HUDEP-2 (cell line): ENCODE measurements at regions not wholly inside any gene's neighbourhood (a gene's known extent, or its start where the extent isn't known, plus 50 kb on each side); places are given as distances from the start of the nearest gene placed in this dataset.

Experiments used
- DNase-seq, 76 experiments: peaks; one replicate each; lab custom pipeline; 2025; ENCODE audit not compliant: unreplicated experiment in 76 of 76; lab: John Stamatoyannopoulos, UW

DNA sequence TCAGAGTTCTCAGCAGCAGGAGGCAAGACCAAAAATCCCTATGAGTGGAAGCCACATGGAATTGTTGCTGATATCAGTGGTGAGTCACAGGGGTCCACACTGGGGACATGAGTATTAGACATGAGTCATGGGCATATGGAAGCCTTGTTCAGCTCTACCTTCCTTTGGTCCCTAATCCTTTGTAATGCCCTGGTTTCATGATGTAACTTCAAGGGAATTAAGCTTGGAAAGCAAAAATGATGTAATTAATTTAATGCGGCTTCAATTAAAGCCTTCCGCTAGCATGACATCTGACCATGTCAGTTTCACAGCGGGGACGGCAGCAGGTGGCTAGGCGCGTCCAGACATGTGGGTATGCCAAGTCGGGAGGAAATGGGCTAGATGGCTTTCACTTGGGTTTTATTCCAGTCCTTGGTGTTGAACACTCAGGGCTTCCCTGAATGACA, 176.1 kb upstream of the RGMA start:
- DNase-seq, result no peak

DNA sequence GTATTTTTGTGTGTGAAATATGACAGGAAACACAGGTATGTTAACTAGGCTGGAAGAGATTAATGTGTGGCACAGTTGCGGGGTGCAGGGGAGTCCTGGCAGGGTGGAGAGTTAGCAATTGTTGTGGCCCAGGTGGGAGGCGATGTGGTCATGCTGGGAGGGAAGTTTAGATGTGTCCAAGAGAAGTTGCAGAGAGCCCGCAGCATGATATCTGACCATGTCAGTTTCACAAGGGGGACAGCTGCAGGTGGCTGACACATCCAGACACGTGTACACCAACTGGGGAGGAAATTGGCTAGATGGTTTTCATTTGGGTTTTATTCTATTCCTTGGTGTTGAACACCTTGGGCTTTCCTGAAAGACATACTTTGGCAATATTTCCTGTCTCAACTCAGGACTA, 172.8 kb upstream of the RGMA start:
- no peak for DNase-seq

DNA sequence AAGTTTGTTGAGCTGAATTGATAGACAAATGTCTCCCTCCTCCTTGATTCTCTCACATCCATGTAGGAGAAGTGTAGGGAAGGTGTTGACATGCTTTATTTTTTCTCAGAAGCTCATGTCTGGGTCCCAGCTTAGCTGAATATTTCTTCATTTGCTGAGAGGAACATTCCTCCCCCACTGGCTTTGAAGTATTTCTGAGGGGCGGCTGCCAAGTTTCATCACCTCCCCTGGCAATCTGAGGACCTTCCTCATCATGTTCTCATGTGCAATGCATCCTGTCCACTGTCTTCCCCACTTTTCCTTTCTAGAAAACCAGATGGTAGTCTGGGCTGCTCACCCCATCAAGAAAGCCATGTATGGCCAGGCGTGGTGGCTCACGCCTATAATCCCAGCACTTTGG, 168.9 kb upstream of the RGMA start:
- no peak for DNase-seq

DNA sequence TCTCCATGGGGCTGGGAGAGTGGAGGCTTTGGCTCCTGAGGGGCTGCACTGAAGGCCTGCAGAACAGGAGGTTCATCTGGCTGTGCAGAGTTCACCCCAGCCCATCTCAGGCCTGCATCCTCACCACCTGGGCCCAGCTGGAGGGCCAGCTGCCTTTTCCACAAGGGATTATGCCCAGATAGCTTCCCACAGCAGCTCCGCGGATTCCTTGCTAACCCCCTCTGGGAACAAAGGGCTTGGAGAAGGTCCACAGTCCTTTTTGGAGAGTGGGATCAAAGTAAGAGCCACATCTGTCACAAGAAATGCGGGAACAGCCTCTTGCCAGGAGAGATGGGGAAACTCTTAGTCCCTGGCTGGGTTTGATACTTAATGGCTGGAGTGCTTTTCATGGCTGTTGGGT, 164.7 kb upstream of the RGMA start:
- no peak for DNase-seq

DNA sequence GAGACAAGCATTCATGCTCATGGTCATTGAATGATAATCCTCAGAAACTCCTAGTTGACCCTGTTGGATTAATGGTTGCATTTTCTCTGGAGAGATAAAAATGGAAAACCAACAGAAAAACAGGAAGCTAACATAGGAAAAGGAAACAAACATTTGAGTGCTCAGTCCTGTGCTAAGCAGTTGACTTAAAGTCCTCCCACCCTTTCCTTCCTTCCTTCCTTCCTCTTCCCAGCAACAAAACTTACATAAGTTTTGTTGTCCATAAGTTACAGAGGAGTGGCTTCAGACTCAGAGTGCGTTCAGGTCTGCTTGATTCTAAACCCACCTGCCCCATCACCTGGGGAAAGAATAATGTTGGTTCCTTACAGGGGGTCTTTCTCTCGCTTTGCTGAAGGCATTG, 163.8 kb upstream of the RGMA start:
- no peak for DNase-seq

DNA sequence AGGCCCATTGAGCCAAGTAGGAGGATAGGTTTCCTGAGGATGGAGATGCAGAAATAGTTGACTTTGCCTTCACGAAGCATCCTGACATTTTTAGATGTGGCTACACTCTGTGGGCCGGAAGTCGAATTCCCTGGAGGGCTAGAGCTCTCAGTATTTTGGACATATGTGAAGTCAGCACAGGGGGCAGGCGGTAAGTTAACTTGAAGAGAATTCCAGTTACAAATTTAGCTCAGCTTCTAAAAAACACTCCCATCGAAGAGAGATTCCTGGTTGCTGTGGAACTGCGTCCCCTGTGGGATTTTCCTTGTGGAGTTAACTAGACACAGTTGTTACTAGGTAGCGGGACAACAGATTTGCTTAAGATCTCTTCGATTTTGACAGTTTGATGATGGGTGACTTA, 161.9 kb upstream of the RGMA start:
- no peak for DNase-seq

DNA sequence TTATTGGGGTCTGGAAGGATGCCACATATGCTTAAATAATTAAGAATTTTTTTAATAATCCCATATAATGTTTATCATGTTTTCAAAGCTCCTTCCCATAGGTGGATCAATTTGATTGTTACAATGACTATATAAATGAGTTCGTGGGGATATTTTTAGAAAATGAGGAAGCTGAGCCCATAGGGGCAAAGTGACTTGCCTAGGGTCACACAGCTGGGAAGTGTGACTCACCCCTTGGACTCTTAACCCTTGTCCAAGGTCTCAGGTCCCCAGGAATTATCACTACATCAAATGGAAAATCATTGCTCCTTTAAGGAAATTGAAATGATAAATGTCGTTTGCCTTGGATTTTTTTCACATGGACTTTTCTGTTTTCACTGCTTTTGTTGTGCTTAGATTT, 161.2 kb upstream of the RGMA start:
- DNase-seq, result no peak

DNA sequence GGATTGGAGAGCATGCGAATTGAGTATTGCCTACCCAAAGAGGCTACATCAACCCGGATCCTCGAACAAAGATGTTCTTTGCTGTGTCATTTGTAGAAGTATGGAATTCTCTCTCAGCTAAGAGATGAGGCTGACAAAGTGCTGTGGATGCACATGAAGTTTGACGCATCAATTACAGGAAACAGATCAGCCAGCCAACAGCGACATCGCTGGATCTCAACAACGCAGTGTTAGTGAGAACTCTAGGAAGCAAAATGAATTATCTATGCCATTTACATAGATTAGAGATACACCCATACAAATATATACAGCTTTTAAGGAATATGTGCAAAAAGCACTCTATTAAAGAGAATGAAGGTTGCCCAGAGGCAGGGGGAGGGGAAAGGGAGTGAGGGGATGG, 160.6 kb upstream of the RGMA start:
- no peak for DNase-seq

DNA sequence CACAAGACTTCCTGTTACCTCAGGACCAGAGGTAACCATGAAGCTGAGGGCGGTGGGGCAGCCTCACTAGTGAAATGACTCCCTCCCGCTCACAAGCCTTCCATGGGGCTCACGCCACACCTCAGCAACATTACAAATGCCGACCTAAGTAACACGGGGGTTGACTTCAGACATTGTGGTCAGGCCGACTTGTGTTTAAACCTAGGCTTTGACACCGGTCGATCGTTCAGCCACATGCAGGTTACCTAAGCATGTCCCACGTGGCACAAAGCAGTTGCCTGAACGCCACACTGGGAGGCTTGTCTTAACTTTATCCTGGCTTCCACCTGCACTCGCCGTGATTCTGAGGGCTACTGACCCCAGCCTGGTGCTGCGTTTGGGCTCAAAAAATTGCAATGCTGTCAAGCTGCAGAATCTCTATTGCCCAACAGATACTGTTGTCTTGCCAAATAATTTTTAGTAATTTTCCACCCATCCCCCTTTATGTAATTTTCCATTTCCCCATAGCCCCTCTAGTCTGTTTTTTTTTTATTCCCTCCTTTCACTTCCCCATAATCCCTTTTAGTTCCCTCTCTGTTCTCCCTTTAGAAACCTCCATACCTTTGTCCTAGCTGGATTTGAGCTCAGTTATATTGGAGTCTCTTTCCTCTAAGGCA, 158.6 kb upstream of the RGMA start:
- no peak for DNase-seq

DNA sequence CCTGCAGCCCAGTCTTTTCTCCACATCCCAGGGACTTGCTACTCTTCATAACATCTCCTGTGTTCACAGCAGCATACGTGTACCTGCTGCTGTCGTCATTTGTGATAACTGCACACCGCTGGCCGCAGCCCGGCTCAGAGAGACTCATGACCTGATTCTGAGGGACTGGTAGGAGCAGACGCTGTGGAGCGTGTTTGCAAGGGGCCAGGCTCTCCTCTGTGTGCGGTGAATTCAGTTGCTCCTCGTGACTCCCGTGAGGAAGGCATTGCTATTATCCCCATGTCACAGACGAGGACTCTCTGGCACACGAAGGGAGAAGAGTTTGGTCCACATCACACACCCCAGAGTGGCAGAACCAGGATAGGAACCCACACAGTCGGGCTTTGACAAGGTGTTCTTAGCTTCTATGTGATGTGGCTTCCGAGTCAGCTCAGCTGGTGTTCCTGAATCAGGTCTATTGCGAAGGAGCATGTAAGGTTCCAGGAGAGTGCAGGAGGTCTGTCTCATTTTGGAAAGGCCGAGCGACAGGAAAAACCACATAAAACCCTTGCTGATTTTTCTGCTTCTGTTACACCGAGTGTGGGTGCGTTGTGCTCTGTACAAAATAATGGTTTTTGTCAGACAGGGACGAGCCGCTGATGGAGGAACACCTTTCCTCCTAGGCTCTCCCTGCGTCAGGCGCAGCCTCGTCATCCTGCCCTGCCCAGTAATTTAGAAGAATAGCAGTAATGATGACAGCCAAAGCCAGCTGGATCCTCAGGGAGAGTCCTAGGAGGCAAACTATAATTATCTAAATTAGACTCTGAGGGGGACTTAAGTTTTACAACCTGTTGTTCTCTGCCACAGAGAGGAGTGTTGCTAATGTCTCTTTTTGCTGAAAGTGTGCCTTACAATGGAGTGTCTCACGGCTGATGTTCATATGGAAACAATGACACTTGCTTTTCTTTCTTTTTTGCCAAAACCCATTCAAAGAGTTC, 157.5 kb upstream of the RGMA start:
- DNase-seq, result no peak

DNA sequence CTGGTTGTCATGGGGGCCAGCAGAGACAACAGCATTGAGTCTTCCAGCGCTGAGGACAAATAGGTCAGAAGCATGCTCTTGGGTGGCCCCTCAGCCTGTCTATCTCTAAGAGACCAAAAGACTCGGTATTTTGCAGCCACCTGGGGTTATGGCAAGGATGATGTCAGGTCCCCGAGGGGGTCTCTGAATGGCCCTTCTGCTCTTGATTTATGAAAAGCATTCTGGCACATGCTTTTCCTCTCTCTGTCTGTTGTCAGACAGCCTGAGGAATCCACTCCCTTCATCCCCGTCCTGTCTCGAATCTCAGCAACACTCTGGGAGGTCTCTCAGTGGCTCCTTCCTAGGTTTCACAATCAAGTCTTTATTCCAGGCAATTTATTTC, 156.6 kb upstream of the RGMA start:
- DNase-seq, result no peak

DNA sequence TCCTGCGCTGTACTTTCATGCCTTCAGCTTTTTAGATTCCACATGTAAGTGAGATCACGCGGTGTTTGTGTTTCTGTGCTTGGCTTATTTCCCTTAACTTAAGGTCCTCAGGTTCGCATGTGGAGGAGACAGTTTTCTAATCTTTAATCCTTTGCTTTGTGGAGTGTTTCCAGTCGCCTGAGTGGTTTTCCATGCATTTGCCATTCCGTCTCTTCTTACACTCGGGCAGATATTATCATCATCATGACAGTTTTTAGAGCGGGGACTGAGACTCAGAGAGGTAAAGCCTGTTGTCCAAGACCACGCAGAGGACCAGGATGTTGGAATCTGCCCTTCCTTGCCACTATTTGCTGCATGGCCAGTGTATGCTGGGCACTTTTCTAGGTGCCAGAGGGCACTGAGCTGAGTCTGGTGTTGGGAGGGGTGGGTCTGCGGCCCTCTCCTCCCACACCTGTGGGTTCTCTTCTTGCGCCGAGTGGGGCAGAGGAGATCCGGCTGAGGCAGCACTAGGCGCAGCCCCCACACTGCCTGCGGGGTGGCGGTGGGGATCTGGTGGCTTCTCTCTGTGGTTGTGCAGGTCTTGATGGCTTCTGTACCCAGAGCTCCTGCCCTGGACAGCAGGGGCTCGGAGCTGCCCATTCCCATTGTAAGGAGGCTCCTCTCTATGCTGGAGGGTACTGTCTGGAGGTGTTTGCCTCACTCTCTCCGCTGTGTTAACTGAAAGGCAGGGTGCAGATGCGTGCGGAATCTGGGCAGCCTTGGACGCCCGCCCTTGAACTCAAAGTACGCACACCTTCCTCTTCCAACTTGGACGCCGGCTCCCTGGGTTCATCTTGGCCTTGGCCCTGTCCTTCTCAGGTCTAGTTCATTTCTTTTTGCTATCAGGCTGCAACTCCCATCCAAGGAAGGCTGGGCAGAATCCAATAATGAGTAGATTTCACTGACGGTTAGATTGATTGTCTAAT, 156.0 kb upstream of the RGMA start:
- no peak for DNase-seq

DNA sequence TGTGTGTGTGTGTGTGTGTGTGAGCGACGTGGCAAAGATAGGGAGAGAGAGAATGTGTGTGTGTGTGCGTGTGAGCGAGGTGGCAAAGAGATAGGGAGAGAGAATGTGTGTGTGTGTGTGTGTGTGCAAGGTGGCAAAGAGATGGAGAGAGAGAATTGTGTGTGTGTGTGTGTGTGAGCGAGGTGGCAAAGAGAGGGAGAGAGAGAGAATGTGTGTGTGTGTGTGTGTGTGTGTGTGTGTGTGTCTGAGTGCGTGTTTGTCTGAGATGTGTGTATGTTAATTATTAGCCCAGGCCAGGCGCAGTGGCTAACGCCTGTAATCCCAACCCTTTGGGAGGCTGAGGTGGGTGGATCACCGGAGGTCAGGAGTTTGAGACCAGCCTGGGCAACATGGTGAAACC, 154.6 kb upstream of the RGMA start:
- DNase-seq, result no peak

DNA sequence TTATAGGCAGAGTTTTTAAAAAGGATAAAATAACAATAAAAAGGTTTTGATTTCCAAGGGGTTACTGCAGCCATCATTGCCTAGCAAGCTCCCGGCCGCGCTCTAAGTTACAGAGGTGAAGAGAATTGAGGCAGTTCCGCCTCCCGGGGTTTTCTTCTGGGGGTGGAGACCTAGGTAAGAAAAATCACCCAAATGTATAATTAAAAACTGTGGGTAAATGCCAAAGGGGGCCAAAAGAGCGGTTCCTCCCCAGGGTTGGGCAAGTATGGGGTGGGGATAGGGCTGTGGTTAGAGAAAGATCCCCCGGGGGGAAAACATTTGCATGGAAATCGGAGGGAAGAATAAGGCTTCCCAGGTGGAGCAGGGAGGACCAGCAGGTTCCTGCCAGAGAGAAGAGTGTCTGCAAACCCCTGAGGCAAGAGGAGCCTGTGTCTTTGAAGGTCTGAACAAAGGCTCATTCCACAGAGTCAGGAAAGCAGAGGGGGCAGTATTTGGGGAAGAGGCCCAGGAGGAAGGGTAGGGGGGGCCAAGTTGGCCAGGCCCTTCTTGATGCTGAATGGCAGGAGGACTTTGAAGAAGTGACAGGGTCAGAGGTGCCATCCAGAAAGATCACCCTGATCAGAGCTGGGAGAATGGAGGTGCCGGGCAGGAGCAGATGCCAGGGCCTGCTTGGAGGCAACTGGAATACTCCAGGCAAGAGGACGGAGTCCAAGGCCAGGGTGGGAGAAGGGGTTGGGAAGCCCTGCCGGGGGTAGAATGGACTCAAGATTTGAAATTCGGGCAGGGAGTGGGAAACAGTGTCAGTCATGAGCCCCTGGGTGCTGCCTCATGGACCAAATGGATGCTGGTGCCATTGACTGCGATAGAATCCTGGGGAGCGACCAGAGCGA, 152.9 kb upstream of the RGMA start:
- no peak for DNase-seq

DNA sequence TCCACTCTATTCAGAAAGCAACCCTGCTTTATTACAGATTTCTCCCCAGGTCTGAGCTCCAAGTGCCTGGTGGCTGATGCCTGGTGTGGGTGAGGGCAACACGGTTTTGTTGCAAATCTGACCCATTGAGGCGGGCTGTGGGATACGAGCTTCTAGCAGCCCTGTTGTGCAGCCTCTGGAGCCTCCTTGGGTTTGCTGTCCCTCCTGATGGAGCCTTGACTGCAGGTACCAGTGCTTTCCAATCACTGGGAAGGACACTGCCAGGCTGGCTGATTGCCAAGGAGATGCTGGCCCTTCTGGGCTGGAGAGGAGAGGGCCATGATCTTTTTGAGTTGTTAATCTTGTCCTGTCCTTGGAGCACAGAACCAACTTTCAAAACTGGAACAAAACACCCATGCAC, 151.0 kb upstream of the RGMA start:
- no peak for DNase-seq

DNA sequence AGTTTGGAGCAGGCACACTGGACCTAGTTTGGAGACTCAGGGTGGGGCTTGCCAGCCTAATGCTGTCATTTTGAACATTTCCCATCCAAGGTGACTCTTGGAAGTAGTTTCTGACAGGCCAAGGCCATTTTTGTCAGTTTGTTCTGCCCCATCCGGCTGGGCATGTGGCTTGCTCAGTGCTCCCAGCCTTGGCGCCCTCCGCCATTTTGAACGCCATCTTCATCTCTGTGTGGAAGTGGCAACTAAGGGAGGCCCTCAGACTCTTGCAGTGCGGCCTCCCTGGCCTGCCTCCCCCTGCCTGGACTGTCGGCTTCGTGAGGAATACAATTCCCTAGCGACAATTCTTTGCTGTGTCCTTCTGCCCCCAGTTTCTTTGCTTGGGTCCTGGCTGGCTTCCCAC, 150.6 kb upstream of the RGMA start:
- DNase-seq, result no peak

DNA sequence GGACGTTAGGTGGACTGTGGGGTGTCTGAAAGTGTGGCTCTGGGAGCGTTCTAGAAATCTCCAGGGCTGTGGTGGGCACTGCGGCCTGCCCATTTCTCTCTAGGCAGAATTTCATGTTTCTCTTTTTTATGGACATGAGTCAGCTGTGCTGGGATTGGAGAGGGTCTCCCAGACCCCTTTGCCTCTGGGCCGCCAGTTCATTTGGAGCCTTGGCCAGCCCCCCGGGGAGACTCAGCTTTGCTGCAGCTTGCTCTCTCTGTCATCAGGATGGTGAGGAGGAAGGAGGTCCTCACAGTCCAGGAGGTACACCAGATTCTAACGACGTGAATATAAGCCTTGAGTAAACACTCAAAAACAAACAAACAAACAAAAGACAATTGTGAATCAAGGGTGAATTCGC, 149.6 kb upstream of the RGMA start:
- DNase-seq, result no peak

DNA sequence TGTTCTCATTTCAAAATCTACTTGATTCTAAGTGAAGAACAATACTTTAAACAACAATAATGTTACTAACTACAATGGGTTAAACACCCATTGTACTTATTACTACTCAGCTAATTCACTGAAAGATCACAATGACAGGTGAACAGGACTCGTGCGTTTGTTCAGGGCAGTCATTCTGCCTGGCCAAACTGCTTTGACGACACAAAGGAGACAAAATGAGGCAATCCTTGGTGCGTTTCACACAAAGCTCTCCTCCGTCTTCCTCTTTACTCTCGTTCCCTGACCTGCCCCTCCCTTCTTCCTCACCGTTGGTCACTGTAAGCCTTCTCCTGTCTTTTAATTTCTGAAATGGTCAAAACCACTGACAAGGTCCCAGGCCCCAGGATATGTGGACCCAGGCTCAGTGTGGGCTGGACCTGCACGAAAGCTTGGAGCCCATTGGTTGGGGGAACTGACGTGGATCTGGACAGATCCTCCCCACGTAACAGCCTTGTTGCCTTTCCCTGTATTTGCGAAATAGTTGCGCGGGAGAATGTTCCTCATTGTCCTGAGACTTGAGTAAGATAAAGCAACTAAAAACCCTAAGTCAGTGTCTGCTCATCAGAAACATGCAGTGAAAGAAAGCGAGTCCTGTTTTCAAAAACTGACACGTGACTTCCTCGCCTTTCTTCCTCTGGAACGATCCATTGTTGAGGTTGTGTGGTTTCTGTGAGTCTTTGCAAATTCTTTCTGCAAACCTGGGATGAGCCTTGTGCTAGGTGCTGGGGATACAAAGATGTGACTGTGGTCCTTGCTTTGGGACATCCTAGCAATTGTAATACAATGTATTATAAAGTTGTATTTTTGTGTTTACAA, 147.1 kb upstream of the RGMA start:
- no peak for DNase-seq

DNA sequence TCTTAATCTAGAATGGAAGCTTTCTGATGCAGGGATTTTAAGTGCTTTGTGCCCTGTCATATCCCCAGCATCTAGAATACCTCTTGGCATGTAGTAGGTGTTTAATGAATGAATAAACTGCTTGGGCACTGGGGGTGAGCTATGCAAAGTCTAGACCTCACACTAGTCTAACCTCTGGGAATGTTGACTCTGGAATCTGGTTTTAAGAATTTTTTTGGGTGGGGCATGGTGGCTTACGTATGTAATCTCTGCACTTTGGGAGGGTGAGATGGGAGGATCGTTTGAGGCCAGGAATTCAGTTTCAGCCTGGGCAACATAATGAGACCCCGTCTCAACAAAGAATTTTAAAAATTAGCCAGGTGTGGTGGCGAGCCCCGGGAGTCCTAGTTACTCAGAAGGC, 146.3 kb upstream of the RGMA start:
- DNase-seq, result no peak
